Brain microvascular endothelial cell (primary cell): ENCODE measurements at regions not wholly inside any gene's neighbourhood (a gene's known extent, or its start where the extent isn't known, plus 50 kb on each side); places are given as distances from the start of the nearest gene placed in this dataset.
"Not testable (repeated sequence)": the region's sequence is repeated elsewhere in the genome, so short reads cannot be mapped to it uniquely, and the experiment has no call there.

Source experiments
- DNase-seq: peaks from one replicate; pipeline ENCODE4 v3.0.0-alpha.2; 2020
- H3K27ac ChIP-seq: fragments of 250-450 bp; sonication (Bioruptor Pico); 2 replicates; pipeline ENCODE4 v1.5.1; 2020; ENCODE audit warnings: mild to moderate bottlenecking, moderate library complexity
- H3K27me3 ChIP-seq: fragments of 250-450 bp; sonication (Bioruptor Pico); replicated peaks from 2 replicates; pipeline ENCODE4 v1.5.1; 2020; ENCODE audit warnings: mild to moderate bottlenecking
- H3K36me3 ChIP-seq: fragments of 250-450 bp; sonication (Bioruptor Pico); replicated peaks from 2 replicates; pipeline ENCODE4 v1.5.1; 2020; ENCODE audit warnings: mild to moderate bottlenecking
- H3K4me3 ChIP-seq: 2 replicates; pipeline ENCODE4 v1.5.1; 2011; ENCODE audit warnings: low read depth, mild to moderate bottlenecking, control low read depth, low read length, moderate library complexity
- CTCF ChIP-seq: IDR thresholded peaks from 2 replicates; pipeline ENCODE4 v1.5.1; 2011; ENCODE audit warnings: low read depth, mild to moderate bottlenecking, moderate library complexity, low read length, control low read depth, inconsistent platforms; ENCODE audit errors: missing control alignments
- in situ Hi-C: cut with HindIII; loops from 2 replicates; pipeline ENCODE4 v1.10.0; 2017; ENCODE audit warnings: low sequenced_read_pairs, low pct_ligation_motif_present

GRCh38 chr4:118575726-118576125 is 109.5 kb upstream of the METTL14 start:
- in situ Hi-C loops, result not testable (repeated sequence)

GRCh38 chr4:118576709-118577219 is 108.4 kb upstream of the METTL14 start:
- H3K27ac ChIP-seq, H3K36me3 ChIP-seq, H3K27me3 ChIP-seq, in situ Hi-C loops, H3K4me3 ChIP-seq, DNase-seq: not testable (repeated sequence)

More at GRCh38 chr4:118575726-118576125, 109.5 kb upstream of the METTL14 start:
- not testable (repeated sequence) for H3K27ac ChIP-seq, H3K27me3 ChIP-seq, H3K36me3 ChIP-seq, H3K4me3 ChIP-seq, DNase-seq

GRCh38 chr4:118585015-118585414 is 100.2 kb upstream of the METTL14 start:
- no peak for TF ChIP-seq CTCF
- Histone ChIP-seq H3K27me3 (peaks cover 6% of the 10 kb centered on the region), H3K27ac (no peak overlapping the region), H3K36me3 (no peaks in the 10 kb centered on the region), H3K4me3 (no peak overlapping the region)
- in situ Hi-C loops, result no loop called here
- no peak for DNase-seq

- H3K27ac ChIP-seq, result no peak overlapping the region
- DNase-seq, result no peak
- in situ Hi-C loops, result no loop called here
- peaks cover 6% of the 10 kb centered on the region for H3K27me3 ChIP-seq
- TF ChIP-seq CTCF, result no peak
- H3K36me3 ChIP-seq, result no peaks in the 10 kb centered on the region
- H3K4me3 ChIP-seq, result no peak overlapping the region
Observed at GRCh38 chr4:118586357-118586790, 98.8 kb upstream of the METTL14 start.

GRCh38 chr4:118587116-118587831 is 97.9 kb upstream of the METTL14 start:
- Histone ChIP-seq H3K36me3 (no peaks in the 10 kb centered on the region), H3K27ac (no peak overlapping the region), H3K4me3 (no peak overlapping the region), H3K27me3 (peaks cover 6% of the 10 kb centered on the region)
- in situ Hi-C loops, result no loop called here
- no peak for DNase-seq
- TF ChIP-seq CTCF, result no peak

GRCh38 chr4:118587946-118588345 is 97.2 kb upstream of the METTL14 start:
- no peak overlapping the region for H3K27ac ChIP-seq
- H3K4me3 ChIP-seq, result no peak overlapping the region
- TF ChIP-seq CTCF, result no peak
- no peak for DNase-seq
- H3K27me3 ChIP-seq, result peaks cover 6% of the 10 kb centered on the region
- H3K36me3 ChIP-seq, result no peaks in the 10 kb centered on the region
- in situ Hi-C loops, result no loop called here
